ENCODE measurements at regions not wholly inside any gene's neighbourhood (a gene's known extent, or its start where the extent isn't known, plus 50 kb on each side); places are given as distances from the start of the nearest gene placed in this dataset.

GRCh38 chr6:121573481-121573880 is 138.0 kb downstream of the GJA1 start:
- CTCF ChIA-PET = no interaction called here
- no peak for TF ChIP-seq CTCF (IDR thresholded peaks at IDR 0.05; ENCODE audit: low read depth, low read length)
- POLR2A ChIA-PET = no interaction called here
- DNase-seq (ENCODE audit: low read depth, low spot score) = no peak
- Histone ChIP-seq H3K27ac (ENCODE audit: low read depth, low read length) (no peak overlapping the region), H3K4me3 (ENCODE audit: low read depth, low read length) (no peak overlapping the region), H3K9me3 (ENCODE audit: control insufficient read depth, insufficient read depth, low read length) (no peaks in the 10 kb centered on the region; the same call in 1 of the 2 replicates), H3K27me3 (ENCODE audit: control insufficient read depth, insufficient read depth, low read length) (no peaks in the 10 kb centered on the region)

GRCh38 chr6:121578216-121578615 is 142.8 kb downstream of the GJA1 start:
- Histone ChIP-seq H3K4me3 (ENCODE audit: low read depth, low read length) (no peak overlapping the region), H3K27me3 (ENCODE audit: control insufficient read depth, insufficient read depth, low read length) (no peaks in the 10 kb centered on the region), H3K27ac (ENCODE audit: low read depth, low read length) (no peak overlapping the region), H3K9me3 (ENCODE audit: control insufficient read depth, insufficient read depth, low read length) (no peaks in the 10 kb centered on the region)
- TF ChIP-seq CTCF (IDR thresholded peaks at IDR 0.05; ENCODE audit: low read depth, low read length) = no peak
- no peak for DNase-seq (ENCODE audit: low read depth, low spot score)
- POLR2A ChIA-PET = no interaction called here
- CTCF ChIA-PET = interaction anchor here (0.9 kb wide), 1 partner anchor 60 kb away, joined by 3 read pairs; no protein-coding TSS in a partner anchor

- CTCF ChIA-PET = no interaction called here
- H3K27me3 ChIP-seq (ENCODE audit: control insufficient read depth, insufficient read depth, low read length) = no peaks in the 10 kb centered on the region
- DNase-seq (ENCODE audit: low read depth, low spot score) = no peak
- no peak for TF ChIP-seq CTCF (IDR thresholded peaks at IDR 0.05; ENCODE audit: low read depth, low read length)
- H3K9me3 ChIP-seq (ENCODE audit: control insufficient read depth, insufficient read depth, low read length) = no peaks in the 10 kb centered on the region
- H3K27ac ChIP-seq (ENCODE audit: low read depth, low read length) = no peak overlapping the region
- POLR2A ChIA-PET = interaction anchor here (0.5 kb wide), 1 partner anchor 11 kb away, joined by 3 read pairs; no protein-coding TSS in a partner anchor
- H3K4me3 ChIP-seq (ENCODE audit: low read depth, low read length) = no peak overlapping the region
These were observed 144.0 kb downstream of the GJA1 start for GRCh38 chr6:121579478-121579877.

- TF ChIP-seq CTCF (IDR thresholded peaks at IDR 0.05; ENCODE audit: low read depth, low read length) = no peak
- H3K27ac ChIP-seq (ENCODE audit: low read depth, low read length) = no peak overlapping the region
- no peaks in the 10 kb centered on the region for H3K9me3 ChIP-seq (ENCODE audit: control insufficient read depth, insufficient read depth, low read length)
- POLR2A ChIA-PET = no interaction called here
- no peaks in the 10 kb centered on the region for H3K27me3 ChIP-seq (ENCODE audit: control insufficient read depth, insufficient read depth, low read length)
- H3K4me3 ChIP-seq (ENCODE audit: low read depth, low read length) = no peak overlapping the region
- CTCF ChIA-PET = interaction anchor here (1.7 kb wide), 1 partner anchor 59 kb away, joined by 4 read pairs; no protein-coding TSS in a partner anchor
- DNase-seq (ENCODE audit: low read depth, low spot score) = no peak
These were observed 145.9 kb downstream of the GJA1 start for GRCh38 chr6:121581327-121581726.

GRCh38 chr6:121582262-121582661 is 146.8 kb downstream of the GJA1 start:
- CTCF ChIA-PET = interaction anchor here (1.7 kb wide), 1 partner anchor 60 kb away, joined by 4 read pairs; no protein-coding TSS in a partner anchor
- POLR2A ChIA-PET = no interaction called here
- no peak overlapping the region for H3K4me3 ChIP-seq (ENCODE audit: low read depth, low read length)

More at GRCh38 chr6:121582262-121582661, 146.8 kb downstream of the GJA1 start:
- TF ChIP-seq CTCF (IDR thresholded peaks at IDR 0.05; ENCODE audit: low read depth, low read length) = no peak
- H3K27ac ChIP-seq (ENCODE audit: low read depth, low read length) = no peak overlapping the region
- DNase-seq (ENCODE audit: low read depth, low spot score) = no peak
- H3K9me3 ChIP-seq (ENCODE audit: control insufficient read depth, insufficient read depth, low read length) = no peaks in the 10 kb centered on the region
- H3K27me3 ChIP-seq (ENCODE audit: control insufficient read depth, insufficient read depth, low read length) = no peaks in the 10 kb centered on the region

Data from AG04450 (cell line).